ENCODE measurements at regions not wholly inside any gene's neighbourhood (a gene's known extent, or its start where the extent isn't known, plus 50 kb on each side); places are given as distances from the start of the nearest gene placed in this dataset.

GRCh38 chr5:2269656-2270055 is 386.9 kb upstream of the IRX4 start:
- no peaks in the 10 kb centered on the region for H3K79me2 ChIP-seq (ENCODE audit: low read length)
- no TSS peak for BruUV-seq (replicated peaks)
- ChIA-PET CTCF (no interaction called here), POLR2A (ENCODE audit: unreplicated experiment) (no interaction called here)
- H3K36me3 ChIP-seq (ENCODE audit: low read depth, low read length): no peaks in the 10 kb centered on the region
- no peaks in the 10 kb centered on the region for H3K9me2 ChIP-seq (replicated peaks; ENCODE audit: low read length)
- ATAC-seq: no peak
- no peak overlapping the region for H3K9ac ChIP-seq (ENCODE audit: low read length)
- no peaks in the 10 kb centered on the region for H3K4me1 ChIP-seq (ENCODE audit: insufficient read depth, low read length)
- H3F3A ChIP-seq (ENCODE audit: low read length, unreplicated experiment): no peaks in the 10 kb centered on the region
- no peak for DNase-seq
- no peaks in the 10 kb centered on the region for H3K9me3 ChIP-seq (ENCODE audit: low read length)
- no peak overlapping the region for H3K4me3 ChIP-seq (ENCODE audit: low read length)
- no peak for TF ChIP-seq EZH2phosphoT487 (IDR thresholded peaks at IDR 0.05; ENCODE audit: borderline replicate concordance, low read length)
- TF ChIP-seq CTCF (conservative IDR thresholded peaks at IDR 0.05; ENCODE audit: low read depth, low read length): no peak
- TF ChIP-seq EZH2 (IDR thresholded peaks at IDR 0.05; ENCODE audit: low read length, unreplicated experiment): no peak
- no peak overlapping the region for H3K4me2 ChIP-seq (ENCODE audit: low read length)
- H3K27ac ChIP-seq (ENCODE audit: low read length): no peak overlapping the region
- no peak overlapping the region for H2AFZ ChIP-seq (ENCODE audit: low read length)
- intact Hi-C loops (cut with micrococcal nuclease): no loop called here
- H3K27me3 ChIP-seq (ENCODE audit: low read length): peaks cover 35% of the 10 kb centered on the region
- H4K20me1 ChIP-seq (ENCODE audit: low read length): no peaks in the 10 kb centered on the region

- POLR2A ChIA-PET (ENCODE audit: unreplicated experiment): no interaction called here
- Histone ChIP-seq H4K20me1 (ENCODE audit: low read length) (no peaks in the 10 kb centered on the region), H3F3A (ENCODE audit: low read length, unreplicated experiment) (no peaks in the 10 kb centered on the region), H3K4me2 (ENCODE audit: low read length) (no peak overlapping the region), H3K4me1 (ENCODE audit: insufficient read depth, low read length) (no peaks in the 10 kb centered on the region), H3K9me3 (ENCODE audit: low read length) (no peaks in the 10 kb centered on the region), H3K9ac (ENCODE audit: low read length) (no peak overlapping the region), H3K4me3 (ENCODE audit: low read length) (no peak overlapping the region), H3K9me2 (replicated peaks; ENCODE audit: low read length) (no peaks in the 10 kb centered on the region), H3K27ac (ENCODE audit: low read length) (no peak overlapping the region), H2AFZ (ENCODE audit: low read length) (no peak overlapping the region), H3K79me2 (ENCODE audit: low read length) (no peaks in the 10 kb centered on the region), H3K36me3 (ENCODE audit: low read depth, low read length) (no peaks in the 10 kb centered on the region), H3K27me3 (ENCODE audit: low read length) (peaks cover 31% of the 10 kb centered on the region)
- TF ChIP-seq EZH2 (IDR thresholded peaks at IDR 0.05; ENCODE audit: low read length, unreplicated experiment) (no peak), EZH2phosphoT487 (IDR thresholded peaks at IDR 0.05; ENCODE audit: borderline replicate concordance, low read length) (no peak), CTCF (conservative IDR thresholded peaks at IDR 0.05; ENCODE audit: low read depth, low read length) (no peak)
- CTCF ChIA-PET: no interaction called here
- ATAC-seq (no peak), DNase-seq (no peak)
- BruUV-seq (replicated peaks): no TSS peak
- intact Hi-C loops (cut with micrococcal nuclease): no loop called here
Measured at GRCh38 chr5:2267991-2268390, 385.3 kb upstream of the IRX4 start.

GRCh38 chr5:2266641-2267240 is 384.0 kb upstream of the IRX4 start:
- Histone ChIP-seq H3K27me3 (ENCODE audit: low read length) (peaks cover 21% of the 10 kb centered on the region), H2AFZ (ENCODE audit: low read length) (no peak overlapping the region), H3K4me1 (ENCODE audit: insufficient read depth, low read length) (no peaks in the 10 kb centered on the region), H4K20me1 (ENCODE audit: low read length) (no peaks in the 10 kb centered on the region), H3K36me3 (ENCODE audit: low read depth, low read length) (no peaks in the 10 kb centered on the region), H3K27ac (ENCODE audit: low read length) (no peak overlapping the region), H3K4me2 (ENCODE audit: low read length) (no peak overlapping the region), H3K9ac (ENCODE audit: low read length) (no peak overlapping the region), H3K9me3 (ENCODE audit: low read length) (no peaks in the 10 kb centered on the region), H3K9me2 (replicated peaks; ENCODE audit: low read length) (no peaks in the 10 kb centered on the region), H3F3A (ENCODE audit: low read length, unreplicated experiment) (no peaks in the 10 kb centered on the region), H3K4me3 (ENCODE audit: low read length) (no peak overlapping the region), H3K79me2 (ENCODE audit: low read length) (no peaks in the 10 kb centered on the region)
- no TSS peak for BruUV-seq (replicated peaks)
- ChIA-PET CTCF (no interaction called here), POLR2A (ENCODE audit: unreplicated experiment) (no interaction called here)
- TF ChIP-seq CTCF (conservative IDR thresholded peaks at IDR 0.05; ENCODE audit: low read depth, low read length): no peak
- no peak for TF ChIP-seq EZH2phosphoT487 (IDR thresholded peaks at IDR 0.05; ENCODE audit: borderline replicate concordance, low read length)
- no peak for TF ChIP-seq EZH2 (IDR thresholded peaks at IDR 0.05; ENCODE audit: low read length, unreplicated experiment)
- ATAC-seq: no peak
- intact Hi-C loops (cut with micrococcal nuclease): no loop called here
- no peak for DNase-seq
